ENCODE measurements at regions not wholly inside any gene's neighbourhood (a gene's known extent, or its start where the extent isn't known, plus 50 kb on each side); places are given as distances from the start of the nearest gene placed in this dataset.

DNA sequence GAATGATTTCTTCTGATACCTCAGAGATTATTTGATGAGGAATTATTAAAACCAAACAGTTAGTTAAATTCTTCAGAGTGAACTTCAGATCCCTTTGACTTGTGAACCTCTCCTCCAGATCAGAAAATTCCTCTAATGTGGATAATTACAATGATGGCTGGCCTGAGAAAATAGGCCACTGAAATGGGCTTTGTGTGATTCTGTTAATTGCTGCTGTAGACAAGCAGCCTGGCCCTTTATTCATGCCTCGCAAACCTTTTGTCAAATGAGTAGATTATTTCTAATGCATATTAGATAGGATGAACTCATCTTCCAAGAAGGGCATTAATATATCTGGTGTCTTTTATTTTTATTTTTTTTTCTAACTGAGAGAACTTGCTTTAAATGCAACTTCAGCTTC lies 855.2 kb downstream of the TLE4 start:
- no peak for TF ChIP-seq CTCF (optimal IDR thresholded peaks at IDR 0.05 in 1 of 3, IDR thresholded peaks at IDR 0.05 in 1 of 3, conservative IDR thresholded peaks at IDR 0.05 in 1 of 3; ENCODE audit: extremely low read depth in 1 of 3, insufficient read depth in 2 of 3, low read length in 3 of 3)
- TF ChIP-seq EZH2 (IDR thresholded peaks at IDR 0.05; ENCODE audit: low read length), result no peak
